ENCODE measurements at regions not wholly inside any gene's neighbourhood (a gene's known extent, or its start where the extent isn't known, plus 50 kb on each side); places are given as distances from the start of the nearest gene placed in this dataset.

DNA sequence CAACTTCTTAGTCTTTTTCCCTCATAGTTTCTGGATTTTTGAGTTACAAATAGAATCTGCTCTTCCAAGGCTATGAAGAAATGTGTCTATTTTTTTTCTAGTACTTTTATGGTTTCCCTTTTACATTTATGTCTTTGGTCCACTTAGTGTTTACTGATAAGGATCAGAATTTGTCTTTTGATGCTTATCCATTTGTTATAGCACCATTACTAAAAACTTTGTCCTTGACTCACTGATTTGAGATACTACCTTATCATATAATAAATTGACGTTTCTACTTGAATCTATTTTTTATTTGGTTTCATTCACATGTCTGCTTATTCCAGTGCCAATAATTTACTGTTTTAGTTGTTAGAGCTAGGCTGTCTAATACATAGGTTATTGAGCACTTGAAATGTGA, 161.1 kb upstream of the DPYD start:
- Histone ChIP-seq H3K4me2 (ENCODE audit: low read length) (no peak overlapping the region), H3K4me3 (ENCODE audit: low read length) (no peak overlapping the region), H3K4me1 (ENCODE audit: control insufficient read depth, low read length) (no peaks in the 10 kb centered on the region), H4K20me1 (ENCODE audit: control insufficient read depth, insufficient read depth, low read depth, low read length) (no peaks in the 10 kb centered on the region), H3K36me3 (ENCODE audit: control insufficient read depth, low read length) (no peaks in the 10 kb centered on the region), H3K79me2 (ENCODE audit: control insufficient read depth, low read length) (no peaks in the 10 kb centered on the region), H3K27ac (ENCODE audit: low read depth, low read length) (no peak overlapping the region), H3K27me3 (ENCODE audit: control insufficient read depth, low read length) (no peaks in the 10 kb centered on the region), H3F3A (ENCODE audit: control insufficient read depth, insufficient read depth) (no peaks in the 10 kb centered on the region), H3K9me3 (ENCODE audit: control insufficient read depth, insufficient read depth, low read length) (no peaks in the 10 kb centered on the region), H3K9me2 (replicated peaks; ENCODE audit: control insufficient read depth, low read length) (no peaks in the 10 kb centered on the region)
- no peak for TF ChIP-seq EZH2phosphoT487 (IDR thresholded peaks at IDR 0.05; ENCODE audit: borderline replicate concordance, low read length)
- TF ChIP-seq, protein P1, sequence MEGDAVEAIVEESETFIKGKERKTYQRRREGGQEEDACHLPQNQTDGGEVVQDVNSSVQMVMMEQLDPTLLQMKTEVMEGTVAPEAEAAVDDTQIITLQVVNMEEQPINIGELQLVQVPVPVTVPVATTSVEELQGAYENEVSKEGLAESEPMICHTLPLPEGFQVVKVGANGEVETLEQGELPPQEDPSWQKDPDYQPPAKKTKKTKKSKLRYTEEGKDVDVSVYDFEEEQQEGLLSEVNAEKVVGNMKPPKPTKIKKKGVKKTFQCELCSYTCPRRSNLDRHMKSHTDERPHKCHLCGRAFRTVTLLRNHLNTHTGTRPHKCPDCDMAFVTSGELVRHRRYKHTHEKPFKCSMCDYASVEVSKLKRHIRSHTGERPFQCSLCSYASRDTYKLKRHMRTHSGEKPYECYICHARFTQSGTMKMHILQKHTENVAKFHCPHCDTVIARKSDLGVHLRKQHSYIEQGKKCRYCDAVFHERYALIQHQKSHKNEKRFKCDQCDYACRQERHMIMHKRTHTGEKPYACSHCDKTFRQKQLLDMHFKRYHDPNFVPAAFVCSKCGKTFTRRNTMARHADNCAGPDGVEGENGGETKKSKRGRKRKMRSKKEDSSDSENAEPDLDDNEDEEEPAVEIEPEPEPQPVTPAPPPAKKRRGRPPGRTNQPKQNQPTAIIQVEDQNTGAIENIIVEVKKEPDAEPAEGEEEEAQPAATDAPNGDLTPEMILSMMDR (IDR thresholded peaks at IDR 0.05; ENCODE audit: low read depth, low read length, poor library complexity, severe bottlenecking) = no peak

DNA sequence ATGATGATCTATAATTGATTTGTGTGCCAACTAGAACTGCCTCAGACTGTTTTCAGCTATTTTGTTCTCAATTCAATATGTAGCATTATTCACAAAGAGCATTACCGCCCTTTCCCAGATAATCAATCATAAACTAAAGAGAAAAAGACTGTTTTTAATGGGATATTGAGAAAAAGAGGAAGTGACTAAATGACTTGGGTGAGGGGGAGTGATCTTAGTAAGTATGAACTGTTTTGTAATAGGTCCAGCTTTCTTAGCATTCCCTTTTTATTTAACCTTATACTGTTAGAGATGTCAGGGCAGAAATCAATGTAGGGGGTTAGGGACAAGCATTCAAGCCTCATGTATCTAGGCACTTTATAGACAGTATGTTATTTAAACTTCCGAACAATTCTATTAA, 157.8 kb upstream of the DPYD start:
- Histone ChIP-seq H3K4me2 (ENCODE audit: low read length) (no peak overlapping the region), H3K9me2 (replicated peaks; ENCODE audit: control insufficient read depth, low read length) (no peaks in the 10 kb centered on the region), H3F3A (ENCODE audit: control insufficient read depth, insufficient read depth) (no peaks in the 10 kb centered on the region), H3K36me3 (ENCODE audit: control insufficient read depth, low read length) (no peaks in the 10 kb centered on the region), H3K4me3 (ENCODE audit: low read length) (no peak overlapping the region), H4K20me1 (ENCODE audit: control insufficient read depth, insufficient read depth, low read depth, low read length) (no peaks in the 10 kb centered on the region), H3K9me3 (ENCODE audit: control insufficient read depth, insufficient read depth, low read length) (no peaks in the 10 kb centered on the region), H3K79me2 (ENCODE audit: control insufficient read depth, low read length) (no peaks in the 10 kb centered on the region), H3K27me3 (ENCODE audit: control insufficient read depth, low read length) (no peaks in the 10 kb centered on the region), H3K4me1 (ENCODE audit: control insufficient read depth, low read length) (no peaks in the 10 kb centered on the region), H3K27ac (ENCODE audit: low read depth, low read length) (no peak overlapping the region)
- no peak for TF ChIP-seq EZH2phosphoT487 (IDR thresholded peaks at IDR 0.05; ENCODE audit: borderline replicate concordance, low read length)
- TF ChIP-seq, protein P1 (IDR thresholded peaks at IDR 0.05; ENCODE audit: low read depth, low read length, poor library complexity, severe bottlenecking) = no peak

GRCh38 chr1:98077691-98078090, 156.9 kb upstream of the DPYD start:
- Histone ChIP-seq H3K27me3 (ENCODE audit: control insufficient read depth, low read length) (no peaks in the 10 kb centered on the region), H3K4me1 (ENCODE audit: control insufficient read depth, low read length) (no peaks in the 10 kb centered on the region), H3K27ac (ENCODE audit: low read depth, low read length) (no peak overlapping the region), H3K9me3 (ENCODE audit: control insufficient read depth, insufficient read depth, low read length) (no peaks in the 10 kb centered on the region), H3K36me3 (ENCODE audit: control insufficient read depth, low read length) (no peaks in the 10 kb centered on the region), H3K4me3 (ENCODE audit: low read length) (no peak overlapping the region), H3K79me2 (ENCODE audit: control insufficient read depth, low read length) (no peaks in the 10 kb centered on the region), H3K9me2 (replicated peaks; ENCODE audit: control insufficient read depth, low read length) (no peaks in the 10 kb centered on the region), H4K20me1 (ENCODE audit: control insufficient read depth, insufficient read depth, low read depth, low read length) (no peaks in the 10 kb centered on the region), H3F3A (ENCODE audit: control insufficient read depth, insufficient read depth) (no peaks in the 10 kb centered on the region), H3K4me2 (ENCODE audit: low read length) (no peak overlapping the region)
- TF ChIP-seq EZH2phosphoT487 (IDR thresholded peaks at IDR 0.05; ENCODE audit: borderline replicate concordance, low read length) = no peak
- TF ChIP-seq, protein P1 (IDR thresholded peaks at IDR 0.05; ENCODE audit: low read depth, low read length, poor library complexity, severe bottlenecking) = no peak

- no peaks in the 10 kb centered on the region for H3K4me1 ChIP-seq (ENCODE audit: control insufficient read depth, low read length)
- no peaks in the 10 kb centered on the region for H3F3A ChIP-seq (ENCODE audit: control insufficient read depth, insufficient read depth)
- H3K4me2 ChIP-seq (ENCODE audit: low read length) = no peak overlapping the region
- no peak for TF ChIP-seq EZH2phosphoT487 (IDR thresholded peaks at IDR 0.05; ENCODE audit: borderline replicate concordance, low read length)
- TF ChIP-seq, protein P1 (IDR thresholded peaks at IDR 0.05; ENCODE audit: low read depth, low read length, poor library complexity, severe bottlenecking) = no peak
- H4K20me1 ChIP-seq (ENCODE audit: control insufficient read depth, insufficient read depth, low read depth, low read length) = no peaks in the 10 kb centered on the region
- H3K9me2 ChIP-seq (replicated peaks; ENCODE audit: control insufficient read depth, low read length) = no peaks in the 10 kb centered on the region
- no peaks in the 10 kb centered on the region for H3K79me2 ChIP-seq (ENCODE audit: control insufficient read depth, low read length)
- no peaks in the 10 kb centered on the region for H3K27me3 ChIP-seq (ENCODE audit: control insufficient read depth, low read length)
- H3K27ac ChIP-seq (ENCODE audit: low read depth, low read length) = no peak overlapping the region
- H3K36me3 ChIP-seq (ENCODE audit: control insufficient read depth, low read length) = no peaks in the 10 kb centered on the region
- no peaks in the 10 kb centered on the region for H3K9me3 ChIP-seq (ENCODE audit: control insufficient read depth, insufficient read depth, low read length)
- H3K4me3 ChIP-seq (ENCODE audit: low read length) = no peak overlapping the region
These were observed 154.8 kb upstream of the DPYD start for GRCh38 chr1:98075626-98076025.

Measured in DOHH2 (cell line).